OCI-LY1 (cell line): ENCODE measurements at regions not wholly inside any gene's neighbourhood (a gene's known extent, or its start where the extent isn't known, plus 50 kb on each side); places are given as distances from the start of the nearest gene placed in this dataset.

Experiments
- H2AFZ ChIP-seq: fragments of 200-600 bp; sonication (generic), shearing (Covaris generic); 2 replicates; pipeline ENCODE4 v1.6.0; 2014; ENCODE audit warnings: antibody characterized with exemption, mild to moderate bottlenecking, low read length
- H3F3A ChIP-seq: fragments of 200-600 bp; sonication (generic), shearing (Covaris generic); 2 replicates; pipeline ENCODE4 v1.6.0; 2014; ENCODE audit warnings: mild to moderate bottlenecking, antibody characterized with exemption, low read length, moderate library complexity; ENCODE audit not compliant: insufficient read depth
- H3K27ac ChIP-seq: fragments of 200-600 bp; sonication (generic); 2 replicates; pipeline ENCODE4 v1.5.1; 2014; ENCODE audit warnings: low read length, mixed run types, mild to moderate bottlenecking, low read depth; ENCODE audit not compliant: poor library complexity, severe bottlenecking
- H3K27me3 ChIP-seq: fragments of 200-600 bp; sonication (generic); 2 replicates; pipeline ENCODE4 v1.6.0; 2014; ENCODE audit warnings: antibody characterized with exemption, mild to moderate bottlenecking, low read length, moderate library complexity; ENCODE audit not compliant: insufficient read depth
- H3K36me3 ChIP-seq: fragments of 200-600 bp; sonication (generic); 2 replicates; pipeline ENCODE4 v1.6.1; 2014; ENCODE audit warnings: mild to moderate bottlenecking, antibody characterized with exemption, low read length, moderate library complexity, mixed read lengths; ENCODE audit not compliant: insufficient read depth
- H3K4me1 ChIP-seq: fragments of 200-600 bp; sonication (generic); 2 replicates; pipeline ENCODE4 v1.5.1; 2014; ENCODE audit warnings: mild to moderate bottlenecking, low read length, moderate library complexity; ENCODE audit not compliant: insufficient read depth, severe bottlenecking
- H3K4me2 ChIP-seq: fragments of 200-600 bp; sonication (generic), shearing (Covaris generic); 2 replicates; pipeline ENCODE4 v1.6.1; 2014; ENCODE audit warnings: low read length
- H3K4me3 ChIP-seq: fragments of 200-600 bp; sonication (generic); 2 replicates; pipeline ENCODE4 v1.5.1; 2014; ENCODE audit warnings: low read length, low read depth, mild to moderate bottlenecking, mixed read lengths; ENCODE audit not compliant: poor library complexity, severe bottlenecking
- H3K79me2 ChIP-seq: fragments of 200-600 bp; shearing (Covaris generic); 2 replicates; pipeline ENCODE4 v1.6.1; 2016; ENCODE audit warnings: mixed run types, low read length, mixed read lengths; ENCODE audit not compliant: insufficient read depth
- H3K9ac ChIP-seq: fragments of 200-600 bp; sonication (generic), shearing (Covaris generic); 2 replicates; pipeline ENCODE4 v1.6.1; 2014; ENCODE audit warnings: mild to moderate bottlenecking, low read length, mixed read lengths
- H3K9me2 ChIP-seq: fragments of 200-600 bp; sonication (generic), shearing (Covaris generic); 2 replicates; pipeline ENCODE4 v1.6.1; 2014; ENCODE audit warnings: low read depth, mild to moderate bottlenecking, low read length, mixed read lengths
- H3K9me3 ChIP-seq: fragments of 200-600 bp; shearing (Covaris generic); 2 replicates; pipeline ENCODE4 v1.6.1; 2014; ENCODE audit warnings: low read length, mixed read lengths
- H4K20me1 ChIP-seq: fragments of 200-600 bp; sonication (generic), shearing (Covaris generic); 2 replicates; pipeline ENCODE4 v1.6.0; 2016; ENCODE audit warnings: mild to moderate bottlenecking, low read length; ENCODE audit not compliant: insufficient read depth
- EZH2 ChIP-seq: fragments of 200-600 bp; sonication (generic), shearing (Covaris generic); IDR thresholded peaks from 2 replicates; pipeline ENCODE4 v1.8.0; 2017; ENCODE audit warnings: borderline replicate concordance, mixed run types, mild to moderate bottlenecking, antibody characterized with exemption, low read length, moderate library complexity, mixed read lengths
- TF ChIP-seq, protein P1 (sequence below): fragments of 200-600 bp; sonication (generic), shearing (Covaris generic); IDR thresholded peaks from 2 replicates; pipeline ENCODE4 v1.5.1; 2017; ENCODE audit warnings: mild to moderate bottlenecking, antibody characterized with exemption, low read length, moderate library complexity, mixed read lengths

GRCh38 chr14:51328064-51328771, 88.2 kb downstream of the TMX1 start:
- H3K27ac ChIP-seq = no peak overlapping the region
- no peak overlapping the region for H2AFZ ChIP-seq
- no peak overlapping the region for H3K4me2 ChIP-seq

GRCh38 chr14:51328772-51329353, 88.8 kb downstream of the TMX1 start:
- no peaks in the 10 kb centered on the region for H4K20me1 ChIP-seq
- H3K4me1 ChIP-seq = no peaks in the 10 kb centered on the region
- no peak overlapping the region for H3K4me2 ChIP-seq
- H3K9ac ChIP-seq = no peak overlapping the region
- H3K27ac ChIP-seq = no peak overlapping the region
- H3K9me2 ChIP-seq = no peaks in the 10 kb centered on the region
- H3F3A ChIP-seq = no peaks in the 10 kb centered on the region
- no peak overlapping the region for H2AFZ ChIP-seq
- no peaks in the 10 kb centered on the region for H3K9me3 ChIP-seq
- no peaks in the 10 kb centered on the region for H3K79me2 ChIP-seq
- no peaks in the 10 kb centered on the region for H3K27me3 ChIP-seq
- TF ChIP-seq, protein P1, sequence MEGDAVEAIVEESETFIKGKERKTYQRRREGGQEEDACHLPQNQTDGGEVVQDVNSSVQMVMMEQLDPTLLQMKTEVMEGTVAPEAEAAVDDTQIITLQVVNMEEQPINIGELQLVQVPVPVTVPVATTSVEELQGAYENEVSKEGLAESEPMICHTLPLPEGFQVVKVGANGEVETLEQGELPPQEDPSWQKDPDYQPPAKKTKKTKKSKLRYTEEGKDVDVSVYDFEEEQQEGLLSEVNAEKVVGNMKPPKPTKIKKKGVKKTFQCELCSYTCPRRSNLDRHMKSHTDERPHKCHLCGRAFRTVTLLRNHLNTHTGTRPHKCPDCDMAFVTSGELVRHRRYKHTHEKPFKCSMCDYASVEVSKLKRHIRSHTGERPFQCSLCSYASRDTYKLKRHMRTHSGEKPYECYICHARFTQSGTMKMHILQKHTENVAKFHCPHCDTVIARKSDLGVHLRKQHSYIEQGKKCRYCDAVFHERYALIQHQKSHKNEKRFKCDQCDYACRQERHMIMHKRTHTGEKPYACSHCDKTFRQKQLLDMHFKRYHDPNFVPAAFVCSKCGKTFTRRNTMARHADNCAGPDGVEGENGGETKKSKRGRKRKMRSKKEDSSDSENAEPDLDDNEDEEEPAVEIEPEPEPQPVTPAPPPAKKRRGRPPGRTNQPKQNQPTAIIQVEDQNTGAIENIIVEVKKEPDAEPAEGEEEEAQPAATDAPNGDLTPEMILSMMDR = no peak
- TF ChIP-seq EZH2 = no peak
- H3K4me3 ChIP-seq = no peak overlapping the region
- no peaks in the 10 kb centered on the region for H3K36me3 ChIP-seq

More at GRCh38 chr14:51328064-51328771, 88.2 kb downstream of the TMX1 start:
- Histone ChIP-seq H3K4me1 (no peaks in the 10 kb centered on the region), H3K9ac (no peak overlapping the region), H3K27me3 (no peaks in the 10 kb centered on the region), H3K4me3 (no peak overlapping the region), H3K36me3 (no peaks in the 10 kb centered on the region), H3K79me2 (no peaks in the 10 kb centered on the region), H3K9me3 (no peaks in the 10 kb centered on the region), H3K9me2 (no peaks in the 10 kb centered on the region), H4K20me1 (no peaks in the 10 kb centered on the region), H3F3A (no peaks in the 10 kb centered on the region)
- TF ChIP-seq, protein P1 = no peak
- no peak for TF ChIP-seq EZH2

DNA sequence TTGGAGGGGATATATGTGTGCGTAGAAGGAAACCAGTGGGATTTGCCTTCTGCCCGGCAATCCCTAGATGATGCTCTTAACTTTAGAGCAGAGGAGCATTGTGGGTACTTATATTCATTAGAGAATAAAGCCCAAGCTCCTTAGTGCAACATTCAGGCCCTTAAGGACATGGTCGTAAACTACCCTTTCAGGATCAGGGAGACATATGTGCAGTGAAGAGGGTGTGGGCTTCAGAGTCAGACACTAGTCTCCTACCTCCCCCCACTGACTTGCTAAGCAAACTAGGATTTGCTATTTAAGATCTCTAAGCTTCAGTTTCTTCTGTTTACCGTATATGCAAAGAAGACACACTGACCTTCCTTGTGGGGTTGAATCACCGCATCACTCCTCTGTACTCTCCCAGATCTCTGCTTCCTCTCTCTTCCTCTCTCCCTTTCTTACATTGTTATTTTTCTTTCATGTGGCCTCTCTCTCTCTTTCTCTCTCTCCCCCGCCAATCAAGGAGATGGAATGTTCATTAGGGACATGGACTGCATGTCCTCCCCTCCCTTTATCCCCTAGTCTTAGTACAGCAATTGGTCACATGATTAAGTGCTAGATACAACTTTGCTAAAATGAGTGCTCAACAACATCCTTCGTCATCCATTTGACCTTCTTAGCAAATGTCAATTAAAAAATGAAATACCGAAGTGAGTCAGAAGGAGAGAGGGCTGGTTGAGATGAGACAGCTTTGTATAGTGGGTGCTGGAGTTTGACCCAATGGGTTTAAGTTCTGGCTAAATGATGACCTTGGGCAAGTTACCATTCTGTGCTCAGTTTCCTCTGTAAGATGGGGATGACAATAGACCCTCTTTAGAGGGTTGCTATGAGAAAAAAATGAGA, 91.7 kb downstream of the TMX1 start:
- H3K4me3 ChIP-seq = no peak overlapping the region
- H4K20me1 ChIP-seq = no peaks in the 10 kb centered on the region
- no peaks in the 10 kb centered on the region for H3K27me3 ChIP-seq
- H3F3A ChIP-seq = no peaks in the 10 kb centered on the region
- no peak overlapping the region for H3K4me2 ChIP-seq
- H3K27ac ChIP-seq = no peak overlapping the region
- H3K36me3 ChIP-seq = no peaks in the 10 kb centered on the region
- H3K4me1 ChIP-seq = no peaks in the 10 kb centered on the region
- no peak for TF ChIP-seq EZH2
- TF ChIP-seq, protein P1 = no peak
- H3K9me3 ChIP-seq = no peaks in the 10 kb centered on the region
- H3K9me2 ChIP-seq = no peaks in the 10 kb centered on the region
- no peak overlapping the region for H2AFZ ChIP-seq
- H3K9ac ChIP-seq = no peak overlapping the region
- no peaks in the 10 kb centered on the region for H3K79me2 ChIP-seq
